ENCODE measurements at regions not wholly inside any gene's neighbourhood (a gene's known extent, or its start where the extent isn't known, plus 50 kb on each side); places are given as distances from the start of the nearest gene placed in this dataset.
"Not testable (repeated sequence)": the region's sequence is repeated elsewhere in the genome, so short reads cannot be mapped to it uniquely, and the experiment has no call there.

- no peaks in the 10 kb centered on the region for H3K36me3 ChIP-seq (ENCODE audit: control insufficient read depth in 2 of 2, extremely low read depth in 1 of 2, insufficient read depth in 1 of 2, low read length in 1 of 2)
- peaks cover 4% of the 10 kb centered on the region for H3K9me3 ChIP-seq
- no peaks in the 10 kb centered on the region for H3K4me1 Mint-ChIP-seq
- ATAC-seq (replicated peaks in 1 of 4) (no peak), DNase-seq (no peak)
- H3K27me3 ChIP-seq (replicated peaks in 1 of 2; ENCODE audit: control insufficient read depth in 2 of 2, extremely low read depth in 1 of 2, insufficient read depth in 2 of 2, low read length in 1 of 2): peaks cover 0 to 4% of the 10 kb centered on the region in 2 experiments
- H3K4me3 ChIP-seq (ENCODE audit: control insufficient read depth in 1 of 2, extremely low read depth in 1 of 2, low read length in 1 of 2): no peak overlapping the region
- H3K36me3 Mint-ChIP-seq: no peaks in the 10 kb centered on the region
- CTCF ChIA-PET: interaction anchor here (0.7 to 2.8 kb wide), 4 partner anchors 227 to 941 kb away, joined by 3 to 16 read pairs (median 6); no protein-coding TSS in a partner anchor
- POLR2A ChIA-PET: no interaction called here
- no peak overlapping the region for H3K27ac ChIP-seq (ENCODE audit: low read length)
- H3K27ac Mint-ChIP-seq: no peak overlapping the region
- no peak overlapping the region for H3K4me3 Mint-ChIP-seq
- no peaks in the 10 kb centered on the region for H3K4me1 ChIP-seq (ENCODE audit: control insufficient read depth in 1 of 2, extremely low read depth in 1 of 2, insufficient read depth in 2 of 2, low read length in 2 of 2)
- H3K9me3 Mint-ChIP-seq: peaks cover 0 to 4% (median 3%) of the 10 kb centered on the region in 3 donors
- H3K27me3 Mint-ChIP-seq: no peaks in the 10 kb centered on the region
Measured at GRCh38 chr2:71923143-71923525, 224.5 kb downstream of the CYP26B1 start.

- Mint-ChIP-seq H3K9me3 (peaks cover 0 to 5% (median 5%) of the 10 kb centered on the region in 3 donors), H3K4me3 (no peak overlapping the region), H3K4me1 (no peaks in the 10 kb centered on the region), H3K27me3 (peaks cover under 1 to 1% of the 10 kb centered on the region in 2 donors), H3K36me3 (no peaks in the 10 kb centered on the region), H3K27ac (no peak overlapping the region)
- 76% methylated on average over 6 of the region's 7 CpGs for WGBS (ENCODE audit: insufficient coverage)
- H3K9me3 ChIP-seq: peaks cover 4% of the 10 kb centered on the region
- H3K4me1 ChIP-seq (ENCODE audit: control insufficient read depth in 1 of 2, extremely low read depth in 1 of 2, insufficient read depth in 2 of 2, low read length in 2 of 2): no peaks in the 10 kb centered on the region
- peak in 1 of 35 experiments; percentile 2 for DNase-seq
- no peaks in the 10 kb centered on the region for H3K36me3 ChIP-seq (ENCODE audit: control insufficient read depth in 2 of 2, extremely low read depth in 1 of 2, insufficient read depth in 1 of 2, low read length in 1 of 2)
- ChIA-PET POLR2A (no interaction called here), CTCF (interaction anchor here (0.6 to 2.8 kb wide), 3 partner anchors 29 to 942 kb away, joined by 3 to 9 read pairs (median 3); no protein-coding TSS in a partner anchor)
- ATAC-seq (replicated peaks in 1 of 4): no peak
- no peak overlapping the region for H3K4me3 ChIP-seq (ENCODE audit: control insufficient read depth in 1 of 2, extremely low read depth in 1 of 2, low read length in 1 of 2)
- H3K27ac ChIP-seq (ENCODE audit: low read length): no peak overlapping the region
- peaks cover 0 to 4% of the 10 kb centered on the region in 2 experiments for H3K27me3 ChIP-seq (replicated peaks in 1 of 2; ENCODE audit: control insufficient read depth in 2 of 2, extremely low read depth in 1 of 2, insufficient read depth in 2 of 2, low read length in 1 of 2)
Measured at GRCh38 chr2:71922499-71923142, 225.0 kb downstream of the CYP26B1 start.

- ATAC-seq (replicated peaks in 1 of 4) (no peak), DNase-seq (peak in 1 of 35 experiments; percentile 1)
- no peaks in the 10 kb centered on the region for H3K36me3 ChIP-seq (ENCODE audit: control insufficient read depth in 2 of 2, extremely low read depth in 1 of 2, insufficient read depth in 1 of 2, low read length in 1 of 2)
- Mint-ChIP-seq H3K4me3 (no peak overlapping the region), H3K27me3 (peaks cover 3 to 5% of the 10 kb centered on the region in 2 donors), H3K36me3 (no peaks in the 10 kb centered on the region), H3K27ac (no peak overlapping the region), H3K9me3 (peaks cover 0 to 7% (median 5%) of the 10 kb centered on the region in 3 donors), H3K4me1 (no peaks in the 10 kb centered on the region)
- peaks cover 4% of the 10 kb centered on the region for H3K9me3 ChIP-seq
- no peak overlapping the region for H3K27ac ChIP-seq (ENCODE audit: low read length)
- CTCF ChIA-PET: interaction anchor here in 1 of 2 donors (0.6 kb wide), 1 partner anchor 30 kb away, joined by 3 read pairs; no protein-coding TSS in a partner anchor
- POLR2A ChIA-PET: no interaction called here
- 100% methylated on average over 1 of the region's 2 CpGs for WGBS (ENCODE audit: insufficient coverage)
- no peak overlapping the region for H3K4me3 ChIP-seq (ENCODE audit: control insufficient read depth in 1 of 2, extremely low read depth in 1 of 2, low read length in 1 of 2)
- H3K27me3 ChIP-seq (replicated peaks in 1 of 2; ENCODE audit: control insufficient read depth in 2 of 2, extremely low read depth in 1 of 2, insufficient read depth in 2 of 2, low read length in 1 of 2): peaks cover 0 to under 1% of the 10 kb centered on the region in 2 experiments
- no peaks in the 10 kb centered on the region for H3K4me1 ChIP-seq (ENCODE audit: control insufficient read depth in 1 of 2, extremely low read depth in 1 of 2, insufficient read depth in 2 of 2, low read length in 2 of 2)
Measured at GRCh38 chr2:71922091-71922490, 225.6 kb downstream of the CYP26B1 start.

GRCh38 chr2:71920819-71921218, 226.8 kb downstream of the CYP26B1 start:
- H3K36me3 Mint-ChIP-seq; H3K9me3 ChIP-seq; H3K4me3 Mint-ChIP-seq; H3K27me3 ChIP-seq (replicated peaks in 1 of 2; ENCODE audit: control insufficient read depth in 2 of 2, extremely low read depth in 1 of 2, insufficient read depth in 2 of 2, low read length in 1 of 2); H3K36me3 ChIP-seq (ENCODE audit: control insufficient read depth in 2 of 2, extremely low read depth in 1 of 2, insufficient read depth in 1 of 2, low read length in 1 of 2); H3K4me1 ChIP-seq (ENCODE audit: control insufficient read depth in 1 of 2, extremely low read depth in 1 of 2, insufficient read depth in 2 of 2, low read length in 2 of 2); H3K27ac Mint-ChIP-seq; H3K4me1 Mint-ChIP-seq; H3K9me3 Mint-ChIP-seq; ATAC-seq (replicated peaks in 1 of 4); H3K27ac ChIP-seq (ENCODE audit: low read length); POLR2A ChIA-PET; H3K4me3 ChIP-seq (ENCODE audit: control insufficient read depth in 1 of 2, extremely low read depth in 1 of 2, low read length in 1 of 2): not testable (repeated sequence)
- CTCF ChIA-PET: interaction anchor here (0.6 to 1.3 kb wide), 3 partner anchors 487 to 825 kb away, joined by 3 read pairs; no protein-coding TSS in a partner anchor
- peak in 1 of 35 experiments; percentile 0 for DNase-seq
- no CpG with 5 or more reads among the region's 5 CpGs for WGBS (ENCODE audit: insufficient coverage)
- peaks cover 6 to 13% of the 10 kb centered on the region in 2 donors for H3K27me3 Mint-ChIP-seq

GRCh38 chr2:71919708-71920107, 228.0 kb downstream of the CYP26B1 start:
- Mint-ChIP-seq H3K36me3 (no peaks in the 10 kb centered on the region), H3K4me1 (no peaks in the 10 kb centered on the region), H3K4me3 (no peak overlapping the region), H3K9me3 (peaks cover 0 to 7% (median 5%) of the 10 kb centered on the region in 3 donors), H3K27ac (no peak overlapping the region), H3K27me3 (peaks cover 10 to 17% of the 10 kb centered on the region in 2 donors)
- H3K9me3 ChIP-seq: peaks cover 4% of the 10 kb centered on the region
- H3K36me3 ChIP-seq (ENCODE audit: control insufficient read depth in 2 of 2, extremely low read depth in 1 of 2, insufficient read depth in 1 of 2, low read length in 1 of 2): no peaks in the 10 kb centered on the region
- POLR2A ChIA-PET: no interaction called here
- no peaks in the 10 kb centered on the region for H3K4me1 ChIP-seq (ENCODE audit: control insufficient read depth in 1 of 2, extremely low read depth in 1 of 2, insufficient read depth in 2 of 2, low read length in 2 of 2)
- no peak overlapping the region for H3K27ac ChIP-seq (ENCODE audit: low read length)
- no peaks in the 10 kb centered on the region for H3K27me3 ChIP-seq (replicated peaks in 1 of 2; ENCODE audit: control insufficient read depth in 2 of 2, extremely low read depth in 1 of 2, insufficient read depth in 2 of 2, low read length in 1 of 2)
- DNase-seq: no peak
- ATAC-seq (replicated peaks in 1 of 4): no peak
- CTCF ChIA-PET: no interaction called here
- no peak overlapping the region for H3K4me3 ChIP-seq (ENCODE audit: control insufficient read depth in 1 of 2, extremely low read depth in 1 of 2, low read length in 1 of 2)

- no peak overlapping the region for H3K4me3 ChIP-seq (ENCODE audit: control insufficient read depth in 1 of 2, extremely low read depth in 1 of 2, low read length in 1 of 2)
- no peak overlapping the region for H3K27ac ChIP-seq (ENCODE audit: low read length)
- no peaks in the 10 kb centered on the region for H3K9me3 ChIP-seq
- H3K36me3 ChIP-seq (ENCODE audit: control insufficient read depth in 2 of 2, extremely low read depth in 1 of 2, insufficient read depth in 1 of 2, low read length in 1 of 2): no peaks in the 10 kb centered on the region
- no peak for ATAC-seq (replicated peaks in 1 of 4)
- Mint-ChIP-seq H3K4me1 (no peaks in the 10 kb centered on the region), H3K4me3 (no peak overlapping the region), H3K36me3 (no peaks in the 10 kb centered on the region), H3K27me3 (peaks cover 18 to 22% of the 10 kb centered on the region in 2 donors), H3K27ac (no peak overlapping the region), H3K9me3 (peaks cover 6 to 15% (median 6%) of the 10 kb centered on the region in 3 donors)
- no peaks in the 10 kb centered on the region for H3K4me1 ChIP-seq (ENCODE audit: control insufficient read depth in 1 of 2, extremely low read depth in 1 of 2, insufficient read depth in 2 of 2, low read length in 2 of 2)
- WGBS (ENCODE audit: insufficient coverage): no CpG with 5 or more reads among the region's 1 CpG
- ChIA-PET CTCF (no interaction called here), POLR2A (no interaction called here)
- no peak for DNase-seq
- peaks cover 0 to 11% of the 10 kb centered on the region in 2 experiments for H3K27me3 ChIP-seq (replicated peaks in 1 of 2; ENCODE audit: control insufficient read depth in 2 of 2, extremely low read depth in 1 of 2, insufficient read depth in 2 of 2, low read length in 1 of 2)
Measured at GRCh38 chr2:71910277-71910676, 237.4 kb downstream of the CYP26B1 start.

Measured in T-cell (primary cell).